Panc1 (cell line): ENCODE measurements at regions not wholly inside any gene's neighbourhood (a gene's known extent, or its start where the extent isn't known, plus 50 kb on each side); places are given as distances from the start of the nearest gene placed in this dataset.

Experiments used
- ATAC-seq: fragments of 200-7000 bp; cut with Tn5 transposase; 2 replicates; pipeline ENCODE4 v1.9.1; 2020; ENCODE audit warnings: mild to moderate bottlenecking, moderate library complexity
- BruUV-seq: library from RNA; stranded (reverse); fragments of 400-500 nt; replicated peaks from 2 replicates; lab custom pipeline; 2021; lab: Mats Ljungman, UMichigan
- CTCF ChIA-PET: fragments of 300-600 bp; sonication (Branson Sonifier 250); formaldehyde crosslinking; loops from one replicate; lab custom pipeline; 2022; ENCODE audit warnings: antibody characterized with exemption; lab: Charles Lee
- POLR2A ChIA-PET: fragments of 300-600 bp; sonication (Branson Sonifier 250); formaldehyde crosslinking; loops from one replicate; lab custom pipeline; 2022; ENCODE audit warnings: antibody characterized with exemption; lab: Charles Lee
- DNase-seq: peaks from one replicate; pipeline ENCODE4 v3.0.0-alpha.2; 2010; ENCODE audit warnings: low read depth, low spot score
- H3K27ac ChIP-seq: 2 replicates; pipeline ENCODE4 v1.5.1; 2011; ENCODE audit warnings: mild to moderate bottlenecking, low read length, inconsistent platforms
- H3K27me3 ChIP-seq: fragments of 200-500 bp; sonication (Bioruptor generic); 2 replicates; pipeline ENCODE4 v1.6.0; 2014; ENCODE audit warnings: low read length, inconsistent platforms; ENCODE audit not compliant: control insufficient read depth, insufficient read depth
- H3K36me3 ChIP-seq: fragments of 200-500 bp; sonication (Bioruptor generic); 2 replicates; pipeline ENCODE4 v1.5.1; 2014; ENCODE audit warnings: inconsistent platforms, mild to moderate bottlenecking, low read length, moderate library complexity; ENCODE audit not compliant: control insufficient read depth, insufficient read depth
- H3K4me1 ChIP-seq: 2 replicates; pipeline ENCODE4 v1.5.1; 2011; ENCODE audit warnings: inconsistent platforms, mild to moderate bottlenecking, low read length, moderate library complexity; ENCODE audit not compliant: control insufficient read depth, insufficient read depth
- H3K4me3 ChIP-seq, 2 experiments: 2 replicates each; pipeline ENCODE4 v1.5.1; 2011 to 2012; ENCODE audit warnings: low read depth in 2 of 2, low read length in 2 of 2, mild to moderate bottlenecking in 2 of 2, inconsistent platforms in 1 of 2, moderate library complexity in 1 of 2
- H3K9me3 ChIP-seq: fragments of 200-500 bp; sonication (Bioruptor generic); 2 replicates; pipeline ENCODE4 v1.5.1; 2014; ENCODE audit warnings: low read depth, mild to moderate bottlenecking, inconsistent platforms, low read length, moderate library complexity; ENCODE audit not compliant: control insufficient read depth, insufficient read depth
- CTCF ChIP-seq: fragments of 450-650 bp; IDR thresholded peaks from 2 replicates; pipeline ENCODE4 v1.5.1; 2017; ENCODE audit warnings: mild to moderate bottlenecking
- POLR2AphosphoS5 ChIP-seq: IDR thresholded peaks from 2 replicates; pipeline ENCODE4 v1.6.1; 2012; ENCODE audit warnings: mild to moderate bottlenecking, low read depth, low read length, moderate library complexity
- REST ChIP-seq, 2 experiments: IDR thresholded peaks; 2 replicates each; pipeline ENCODE4 v1.6.1; 2011 to 2012; ENCODE audit warnings: low read depth in 2 of 2, control low read depth in 1 of 2, low read length in 1 of 2, mild to moderate bottlenecking in 1 of 2, moderate library complexity in 1 of 2; ENCODE audit not compliant: insufficient read depth in 1 of 2
- SIN3A ChIP-seq: IDR thresholded peaks from 2 replicates; pipeline ENCODE4 v1.6.1; 2012; ENCODE audit warnings: low read depth, mild to moderate bottlenecking, low read length, moderate library complexity, borderline replicate concordance; ENCODE audit not compliant: insufficient read depth
- TCF7L2 ChIP-seq: IDR thresholded peaks from 2 replicates; pipeline ENCODE4 v1.6.1; 2011; ENCODE audit warnings: mild to moderate bottlenecking, low read depth, low read length, inconsistent platforms
- in situ Hi-C: cut with HindIII; loops from 2 replicates; pipeline ENCODE4 v1.10.0; 2016; ENCODE audit warnings: low sequenced_read_pairs, low pct_unique_long_range_greater_than_20kb
- intact Hi-C: fragments of 100-400 bp; cut with micrococcal nuclease; formaldehyde crosslinking; loops from one replicate; pipeline ENCODE4 v1.10.0; 2022; ENCODE audit not compliant: unreplicated experiment

- H3K4me3 ChIP-seq = no peak overlapping the region
- H3K9me3 ChIP-seq = no peaks in the 10 kb centered on the region
- peaks cover 3% of the 10 kb centered on the region; the same call in 1 of the 2 replicates for H3K27me3 ChIP-seq
- intact Hi-C loops (no loop called here), in situ Hi-C loops (no loop called here)
- ATAC-seq (no peak), DNase-seq (no peak)
- POLR2A ChIA-PET = no interaction called here
- H3K27ac ChIP-seq = no peak overlapping the region
- no TSS peak for BruUV-seq
- TF ChIP-seq POLR2AphosphoS5 = no peak
- no peak for TF ChIP-seq REST (IDR thresholded peaks at IDR 0.05; ENCODE audit: insufficient read depth in 1 of 2, low read depth in 2 of 2, low read length in 1 of 2)
- TF ChIP-seq TCF7L2 = no peak
- no peak for TF ChIP-seq CTCF
- no peak for TF ChIP-seq SIN3A
- H3K36me3 ChIP-seq = no peaks in the 10 kb centered on the region
- no peaks in the 10 kb centered on the region for H3K4me1 ChIP-seq
- CTCF ChIA-PET = no interaction called here
These were observed 530.3 kb downstream of the MATN1 start for GRCh38 chr1:30192969-30193630.

DNA sequence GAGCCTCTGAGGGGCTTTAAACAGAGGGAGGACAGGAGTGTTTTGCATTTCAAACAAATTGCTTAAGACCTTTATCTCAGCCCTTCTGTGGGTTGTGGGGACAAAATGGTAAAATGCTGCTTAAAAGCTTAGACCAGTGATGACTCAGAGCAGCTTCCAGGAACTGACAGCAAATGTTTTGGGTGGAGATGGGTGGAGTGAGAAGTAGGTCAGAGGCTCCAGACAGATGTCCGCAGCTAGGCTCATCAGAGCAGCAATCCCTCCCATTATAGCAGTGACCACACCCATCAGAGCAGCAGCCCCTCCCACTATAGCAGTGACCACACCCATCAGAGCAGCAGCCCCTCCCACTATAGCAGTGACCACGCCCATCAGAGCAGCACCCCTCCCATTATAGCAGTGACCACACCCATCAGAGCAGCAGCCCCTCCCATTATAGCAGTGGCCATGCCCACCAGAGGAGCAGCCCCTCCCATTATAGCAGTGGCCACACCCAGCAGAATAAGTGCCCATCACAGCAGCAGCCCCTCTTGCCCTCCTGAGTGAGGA, 532.2 kb downstream of the MATN1 start:
- TF ChIP-seq TCF7L2 (no peak), CTCF (no peak), REST (IDR thresholded peaks at IDR 0.05; ENCODE audit: insufficient read depth in 1 of 2, low read depth in 2 of 2, low read length in 1 of 2) (no peak), POLR2AphosphoS5 (no peak), SIN3A (no peak)
- CTCF ChIA-PET = interaction anchor here (0.6 to 1.2 kb wide), 2 partner anchors 13 to 189 kb away, joined by 3 to 5 read pairs; no protein-coding TSS in a partner anchor

More for the DNA sequence above, 532.2 kb downstream of the MATN1 start:
- no peaks in the 10 kb centered on the region for H3K4me1 ChIP-seq
- DNase-seq = no peak
- no peak overlapping the region for H3K4me3 ChIP-seq
- in situ Hi-C loops = no loop called here
- POLR2A ChIA-PET = interaction anchor here (0.6 kb wide), 1 partner anchor 30 kb away, joined by 4 read pairs; no protein-coding TSS in a partner anchor
- H3K9me3 ChIP-seq = no peaks in the 10 kb centered on the region
- no peak overlapping the region for H3K27ac ChIP-seq
- intact Hi-C loops = loop anchor here (1.0 kb wide), 1 partner anchor 19 kb away; no protein-coding TSS in a partner anchor
- BruUV-seq = no TSS peak
- no peaks in the 10 kb centered on the region for H3K36me3 ChIP-seq
- peak; percentile 54; the same call in 1 of the 2 replicates for ATAC-seq
- no peaks in the 10 kb centered on the region; the same call in 1 of the 2 replicates for H3K27me3 ChIP-seq
